Adrenal gland (tissue), 9 donors: ENCODE measurements at regions not wholly inside any gene's neighbourhood (a gene's known extent, or its start where the extent isn't known, plus 50 kb on each side); places are given as distances from the start of the nearest gene placed in this dataset.
A peak's percentile ranks its signal among the peaks of the same experiment; 100 is the strongest.

Experiments used
- DNase-seq, 7 donors: peaks; one replicate each; pipeline ENCODE4 v3.0.0-alpha.2; 2019 to 2020
- H3K27ac ChIP-seq, 5 donors: fragments of 200-600 bp; sonication (generic) in 4 of 5; 1 replicate in 3 of 5; 2 replicates in 2 of 5; pipeline versions ENCODE4 v1.5.1 to v1.8.0; 2016 to 2020; ENCODE audit warnings: mild to moderate bottlenecking in 1 of 5
- H3K27me3 ChIP-seq: fragments of 200-600 bp; 2 replicates; pipeline ENCODE4 v1.8.0; 2021
- H3K36me3 ChIP-seq, 2 donors: fragments of 200-600 bp; replicated peaks in 1 of 2; 1 replicate in 1 of 2; 2 replicates in 1 of 2; pipeline versions ENCODE4 v1.5.1 to v1.8.0; 2018 to 2022
- H3K4me1 ChIP-seq, 2 donors: fragments of 200-600 bp; replicated peaks in 1 of 2; 1 replicate in 1 of 2; 2 replicates in 1 of 2; pipeline versions ENCODE4 v1.5.1 to v1.8.0; 2018 to 2021
- H3K4me3 ChIP-seq, 4 donors: fragments of 200-600 bp; sonication (generic) in 3 of 4; one replicate each; pipeline ENCODE4 v1.5.1; 2016 to 2018
- H3K9me3 ChIP-seq, 3 donors: fragments of 200-600 bp; sonication (generic) in 1 of 3; replicated peaks in 1 of 3; 1 replicate in 2 of 3; 2 replicates in 1 of 3; pipeline versions ENCODE4 v1.5.1 to v1.8.0; 2016 to 2021
- CTCF ChIP-seq, 6 experiments: fragments of 450-650 bp in 4 of 6; fragments of 200-600 bp in 2 of 6; sonication (generic) in 1 of 6; IDR thresholded peaks; 1 replicate in 5 of 6; 2 replicates in 1 of 6; pipeline versions ENCODE4 v1.5.1 to v1.8.0; 2016 to 2021; ENCODE audit warnings: antibody characterized with exemption in 6 of 6, mild to moderate bottlenecking in 2 of 6, moderate library complexity in 1 of 6
- POLR2A ChIP-seq, 2 donors: fragments of 450-650 bp; IDR thresholded peaks; one replicate each; pipeline ENCODE4 v1.6.1; 2017; ENCODE audit warnings: antibody characterized with exemption in 2 of 2, mild to moderate bottlenecking in 2 of 2, moderate library complexity in 1 of 2
- WGBS, 4 donors: extraction: QIAGEN DNeasy Blood & Tissue Kit in 2 of 4; methylation state at CpG; one replicate each; pipeline versions ENCODE4 v1.1.5 to v1.1.7; 2013 to 2017; 5-methylcytosine and 5-hydroxymethylcytosine counted together
- intact Hi-C, 2 donors: fragments of 100-400 bp; cut with DNase I; formaldehyde crosslinking; loops; one replicate each; pipeline versions ENCODE4 v1.14.1 to v1.15.0; 2022 to 2023
- donor health status: healthy with polysubstance abuse.
- donor health status: Bipolar disorder and iron deficiency.
- donor health status: DM: yes; HTN: yes; CAD: no.
- donor health status: DM: no; HTN: no; CAD: no.
- donor health status: DM: no; HTN: no; CAD: no.

GRCh38 chr3:107942244-107942643 lies 148.6 kb downstream of the CD47 start:
- Histone ChIP-seq H3K27ac (no peak overlapping the region), H3K9me3 (no peaks in the 10 kb centered on the region), H3K4me1 (no peaks in the 10 kb centered on the region), H3K36me3 (no peaks in the 10 kb centered on the region), H3K27me3 (no peaks in the 10 kb centered on the region), H3K4me3 (no peak overlapping the region)
- no peak for DNase-seq
- 65 to 81% (median 80%) methylated on average over 6 of the region's 6 CpGs for WGBS, 4 donors
- TF ChIP-seq POLR2A (IDR thresholded peaks at IDR 0.05) = no peak
- no peak for TF ChIP-seq CTCF (IDR thresholded peaks at IDR 0.05)
- intact Hi-C loops = loop anchor here in 1 of 2 donors (10.0 kb wide), 1 partner anchor 463 kb away; no protein-coding TSS in a partner anchor

GRCh38 chr3:107939691-107940442 lies 151.0 kb downstream of the CD47 start:
- H3K4me3 ChIP-seq = no peak overlapping the region
- H3K27ac ChIP-seq = no peak overlapping the region
- no peaks in the 10 kb centered on the region for H3K36me3 ChIP-seq
- H3K9me3 ChIP-seq = no peaks in the 10 kb centered on the region
- 77 to 83% (median 81%) methylated on average over 10 of the region's 10 CpGs for WGBS, 4 donors
- DNase-seq = no peak
- intact Hi-C loops = loop anchor here in 1 of 2 donors (10.0 kb wide), 1 partner anchor 465 kb away; no protein-coding TSS in a partner anchor
- H3K27me3 ChIP-seq = no peaks in the 10 kb centered on the region
- no peak for TF ChIP-seq POLR2A (IDR thresholded peaks at IDR 0.05)
- no peak for TF ChIP-seq CTCF (IDR thresholded peaks at IDR 0.05)
- no peaks in the 10 kb centered on the region for H3K4me1 ChIP-seq

GRCh38 chr3:107938143-107938542 lies 152.7 kb downstream of the CD47 start:
- Histone ChIP-seq H3K4me1 (no peaks in the 10 kb centered on the region), H3K4me3 (no peak overlapping the region), H3K36me3 (no peaks in the 10 kb centered on the region), H3K27me3 (no peaks in the 10 kb centered on the region), H3K9me3 (peaks cover 0 to 7% (median 0%) of the 10 kb centered on the region in 3 donors), H3K27ac (no peak overlapping the region)
- intact Hi-C loops = no loop called here
- TF ChIP-seq CTCF (IDR thresholded peaks at IDR 0.05) (peak; percentile 20 to 73 (median 52)), POLR2A (IDR thresholded peaks at IDR 0.05) (no peak)
- DNase-seq = peak in 4 of 7 donors; percentile 27 to 46 (median 37)

GRCh38 chr3:107934808-107935207 lies 156.0 kb downstream of the CD47 start:
- Histone ChIP-seq H3K9me3 (peaks cover 0 to 8% (median 0%) of the 10 kb centered on the region in 3 donors), H3K27ac (no peak overlapping the region), H3K27me3 (no peaks in the 10 kb centered on the region), H3K4me1 (no peaks in the 10 kb centered on the region), H3K36me3 (no peaks in the 10 kb centered on the region), H3K4me3 (no peak overlapping the region)
- no peak for DNase-seq
- intact Hi-C loops = no loop called here
- TF ChIP-seq POLR2A (IDR thresholded peaks at IDR 0.05) = no peak
- no peak for TF ChIP-seq CTCF (IDR thresholded peaks at IDR 0.05)
- 89 to 93% (median 93%) methylated on average over 4 of the region's 4 CpGs for WGBS, 4 donors
